Thoracic aorta (tissue), 2 donors: ENCODE measurements at regions not wholly inside any gene's neighbourhood (a gene's known extent, or its start where the extent isn't known, plus 50 kb on each side); places are given as distances from the start of the nearest gene placed in this dataset.

ENCODE experiments used
- ATAC-seq: fragments of 150-250 bp; one replicate; pipeline ENCODE4 v1.8.0; 2017; ENCODE audit warnings: low read depth; ENCODE audit not compliant: insufficient number of reproducible peaks, low FRiP score
- DNase-seq: peaks from one replicate; pipeline ENCODE4 v3.0.0-alpha.2; 2020; ENCODE audit warnings: low spot score
- H3K27ac ChIP-seq, 2 donors: fragments of 200-600 bp; sonication (generic); 1 replicate in 1 of 2; 2 replicates in 1 of 2; pipeline ENCODE4 v1.5.1; 2016; ENCODE audit warnings: mild to moderate bottlenecking in 2 of 2, moderate library complexity in 2 of 2
- H3K27me3 ChIP-seq: fragments of 200-600 bp; sonication (generic); replicated peaks from 2 replicates; pipeline ENCODE4 v1.6.0; 2016; ENCODE audit warnings: mild to moderate bottlenecking; ENCODE audit not compliant: insufficient read depth
- H3K36me3 ChIP-seq: fragments of 200-600 bp; sonication (generic); one replicate; pipeline ENCODE4 v1.5.1; 2016
- H3K4me1 ChIP-seq, 2 donors: fragments of 200-600 bp; sonication (generic); 1 replicate in 1 of 2; 2 replicates in 1 of 2; pipeline versions ENCODE4 v1.5.1 to v1.6.0; 2016; ENCODE audit warnings: low read depth in 2 of 2, mild to moderate bottlenecking in 1 of 2; ENCODE audit not compliant: control insufficient read depth in 1 of 2
- H3K4me3 ChIP-seq: fragments of 200-600 bp; sonication (generic); 2 replicates; pipeline ENCODE4 v1.5.1; 2016; ENCODE audit warnings: mild to moderate bottlenecking
- H3K9me3 ChIP-seq: fragments of 200-600 bp; sonication (generic); 2 replicates; pipeline ENCODE4 v1.5.1; 2016
- TF ChIP-seq, protein P1 (sequence below): fragments of 200-600 bp; sonication (generic); IDR thresholded peaks from one replicate; pipeline ENCODE4 v1.5.1; 2019; ENCODE audit warnings: antibody characterized with exemption

DNA sequence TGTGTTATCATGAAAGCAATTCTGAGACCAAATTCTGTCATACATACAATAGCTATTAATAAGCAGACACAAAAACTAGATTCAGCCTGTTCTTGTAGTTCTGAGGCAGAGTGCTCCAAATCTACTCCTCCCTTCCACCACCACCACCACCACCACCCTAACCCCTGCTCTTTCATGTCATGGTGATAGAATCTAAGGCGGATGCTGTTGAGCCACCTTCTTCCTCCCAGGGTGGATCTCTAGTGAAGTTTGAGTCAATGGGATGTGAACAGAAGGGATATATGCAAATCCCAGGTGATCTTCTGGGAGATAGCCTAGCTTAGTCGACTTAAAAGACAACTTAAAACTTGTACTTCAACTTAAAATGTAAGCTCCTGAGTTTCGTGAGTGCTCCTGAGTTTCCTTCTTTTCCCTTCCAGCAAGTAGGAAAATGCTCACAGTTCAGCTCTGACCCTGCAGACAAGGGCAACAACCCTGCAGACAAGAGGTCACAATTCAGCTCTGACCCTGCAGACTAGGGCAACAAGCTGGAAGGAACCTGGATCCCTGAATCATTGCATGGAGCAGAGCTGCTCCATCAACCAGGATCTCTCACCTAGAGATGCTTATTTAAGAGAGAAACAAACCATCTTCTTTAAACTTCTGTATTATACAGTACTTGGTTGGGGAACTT lies 204.1 kb downstream of the TTC8 start:
- ATAC-seq (no peak), DNase-seq (no peak)
- Histone ChIP-seq H3K4me3 (no peak overlapping the region), H3K27ac (no peak overlapping the region), H3K36me3 (no peaks in the 10 kb centered on the region), H3K9me3 (no peaks in the 10 kb centered on the region), H3K27me3 (no peaks in the 10 kb centered on the region), H3K4me1 (peaks cover 0 to 9% of the 10 kb centered on the region in 2 donors)
- TF ChIP-seq, protein P1, sequence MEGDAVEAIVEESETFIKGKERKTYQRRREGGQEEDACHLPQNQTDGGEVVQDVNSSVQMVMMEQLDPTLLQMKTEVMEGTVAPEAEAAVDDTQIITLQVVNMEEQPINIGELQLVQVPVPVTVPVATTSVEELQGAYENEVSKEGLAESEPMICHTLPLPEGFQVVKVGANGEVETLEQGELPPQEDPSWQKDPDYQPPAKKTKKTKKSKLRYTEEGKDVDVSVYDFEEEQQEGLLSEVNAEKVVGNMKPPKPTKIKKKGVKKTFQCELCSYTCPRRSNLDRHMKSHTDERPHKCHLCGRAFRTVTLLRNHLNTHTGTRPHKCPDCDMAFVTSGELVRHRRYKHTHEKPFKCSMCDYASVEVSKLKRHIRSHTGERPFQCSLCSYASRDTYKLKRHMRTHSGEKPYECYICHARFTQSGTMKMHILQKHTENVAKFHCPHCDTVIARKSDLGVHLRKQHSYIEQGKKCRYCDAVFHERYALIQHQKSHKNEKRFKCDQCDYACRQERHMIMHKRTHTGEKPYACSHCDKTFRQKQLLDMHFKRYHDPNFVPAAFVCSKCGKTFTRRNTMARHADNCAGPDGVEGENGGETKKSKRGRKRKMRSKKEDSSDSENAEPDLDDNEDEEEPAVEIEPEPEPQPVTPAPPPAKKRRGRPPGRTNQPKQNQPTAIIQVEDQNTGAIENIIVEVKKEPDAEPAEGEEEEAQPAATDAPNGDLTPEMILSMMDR = no peak

DNA sequence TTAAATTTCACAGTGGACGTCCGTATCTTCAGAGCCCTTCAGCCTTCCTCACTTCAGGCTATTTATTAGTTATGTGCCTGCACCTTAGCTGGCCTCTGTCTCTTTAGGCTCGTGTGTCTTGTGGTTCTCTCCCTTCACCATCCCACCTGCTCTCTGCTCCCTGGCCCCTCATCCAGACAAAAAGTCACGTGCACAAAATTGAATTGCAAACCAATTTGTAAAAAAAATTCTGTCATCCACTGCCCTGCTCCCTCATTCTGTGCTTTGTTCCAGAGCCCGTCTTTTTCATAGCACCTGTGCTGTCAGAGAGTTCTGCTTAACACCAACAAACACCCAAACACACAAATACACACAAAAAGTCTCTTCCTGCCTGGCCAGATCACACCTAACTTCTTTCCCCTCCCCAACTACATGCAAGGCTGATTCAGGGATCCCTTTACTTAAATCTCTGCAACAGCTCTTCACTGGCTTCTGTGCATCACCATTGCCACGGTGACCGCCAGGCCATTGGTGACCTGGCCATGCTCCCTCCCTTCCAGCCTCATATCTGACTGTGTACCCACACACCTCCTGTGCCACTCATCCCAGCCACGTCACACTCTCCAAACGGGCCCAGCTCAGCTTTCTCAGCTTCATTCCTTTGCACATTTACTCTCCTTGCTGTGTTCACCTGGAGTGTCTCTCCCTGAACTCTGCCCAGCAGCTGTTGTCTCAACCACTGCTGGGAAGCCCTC lies 205.7 kb downstream of the TTC8 start:
- Histone ChIP-seq H3K4me3 (no peak overlapping the region), H3K36me3 (no peaks in the 10 kb centered on the region), H3K27me3 (no peaks in the 10 kb centered on the region), H3K27ac (no peak overlapping the region), H3K9me3 (no peaks in the 10 kb centered on the region), H3K4me1 (peaks cover 0 to 9% of the 10 kb centered on the region in 2 donors)
- TF ChIP-seq, protein P1 = no peak
- no peak for ATAC-seq
- DNase-seq = no peak

DNA sequence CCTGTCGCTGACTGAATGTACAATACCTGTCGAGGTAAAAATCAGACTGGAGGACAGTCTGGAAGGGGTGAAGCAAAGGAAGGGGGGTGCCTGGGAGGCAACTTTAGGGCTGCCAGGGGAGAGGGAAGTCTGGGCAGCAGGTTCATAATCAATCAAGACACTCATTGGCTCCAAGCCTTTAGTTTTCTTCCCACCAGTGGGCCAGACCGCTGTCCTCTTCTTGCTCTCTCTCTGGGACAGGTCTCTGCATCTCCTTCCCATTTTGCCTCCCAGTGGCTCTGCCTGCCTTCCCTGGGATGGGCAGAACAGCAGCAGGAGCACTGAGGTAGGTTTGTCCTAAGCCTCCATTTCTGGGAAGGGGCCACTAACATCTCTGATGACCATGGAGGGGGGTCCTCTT lies 206.5 kb downstream of the TTC8 start:
- Histone ChIP-seq H3K27ac (no peak overlapping the region), H3K4me3 (no peak overlapping the region), H3K36me3 (no peaks in the 10 kb centered on the region), H3K4me1 (peaks cover 0 to 9% of the 10 kb centered on the region in 2 donors), H3K9me3 (no peaks in the 10 kb centered on the region), H3K27me3 (no peaks in the 10 kb centered on the region)
- TF ChIP-seq, protein P1 = no peak
- DNase-seq = no peak
- ATAC-seq = no peak

DNA sequence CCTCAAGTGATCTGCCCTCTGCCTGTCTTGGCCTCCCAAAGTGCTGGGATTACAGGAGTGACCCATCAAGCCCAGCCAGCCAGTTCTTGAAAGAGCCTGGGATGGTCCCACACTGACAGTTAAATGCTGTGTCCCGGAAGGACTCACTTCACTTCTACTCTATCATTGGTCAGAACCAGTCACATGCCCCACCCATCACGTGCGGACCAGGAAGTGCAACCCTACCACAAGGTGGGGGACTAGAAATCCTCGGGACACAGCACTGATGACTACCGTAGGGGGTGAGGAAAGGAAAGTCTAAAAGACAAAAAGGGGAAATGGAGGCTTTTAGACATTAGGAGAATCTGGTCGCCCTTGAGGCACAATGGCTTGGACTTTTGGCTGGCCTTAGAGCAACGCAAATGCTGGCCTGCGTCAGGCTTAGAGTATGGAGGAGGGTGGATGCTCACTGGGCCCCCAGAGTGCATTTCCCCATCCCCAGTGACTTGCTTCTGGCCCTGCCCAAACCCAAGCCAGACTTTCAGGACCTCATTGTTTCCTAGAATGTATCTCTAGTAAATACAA lies 207.7 kb downstream of the TTC8 start:
- H3K27ac ChIP-seq = no peak overlapping the region
- no peak for ATAC-seq
- TF ChIP-seq, protein P1 = no peak
- no peaks in the 10 kb centered on the region for H3K27me3 ChIP-seq
- no peaks in the 10 kb centered on the region for H3K36me3 ChIP-seq
- no peak overlapping the region for H3K4me3 ChIP-seq
- no peak for DNase-seq
- H3K9me3 ChIP-seq = no peaks in the 10 kb centered on the region
- H3K4me1 ChIP-seq = peaks cover 0 to 4% of the 10 kb centered on the region in 2 donors

DNA sequence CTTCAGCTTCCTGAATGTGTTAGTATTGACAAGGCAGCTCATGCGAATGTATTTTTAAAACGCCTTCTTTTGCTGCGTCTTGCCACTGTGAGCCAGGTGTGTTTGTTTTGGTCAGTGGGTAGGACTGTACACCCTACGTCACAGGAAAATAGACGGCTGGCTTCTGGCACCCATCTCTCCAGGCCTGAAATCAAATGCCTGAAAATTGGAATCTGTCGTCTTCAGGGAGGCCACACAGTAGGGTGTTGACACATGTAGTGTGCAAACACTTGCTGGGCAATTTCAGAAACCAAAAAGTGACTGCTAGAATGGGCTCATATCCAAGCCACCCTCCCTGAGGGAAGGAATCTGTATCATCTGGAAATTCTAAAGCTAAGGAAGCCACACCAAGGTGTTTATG lies 209.3 kb downstream of the TTC8 start:
- no peaks in the 10 kb centered on the region for H3K4me1 ChIP-seq
- no peaks in the 10 kb centered on the region for H3K36me3 ChIP-seq
- H3K9me3 ChIP-seq = no peaks in the 10 kb centered on the region
- ATAC-seq (no peak), DNase-seq (no peak)
- H3K4me3 ChIP-seq = no peak overlapping the region
- TF ChIP-seq, protein P1 = no peak
- H3K27ac ChIP-seq = no peak overlapping the region
- H3K27me3 ChIP-seq = no peaks in the 10 kb centered on the region
